ENCODE measurements at regions not wholly inside any gene's neighbourhood (a gene's known extent, or its start where the extent isn't known, plus 50 kb on each side); places are given as distances from the start of the nearest gene placed in this dataset.
A peak's percentile ranks its signal among the peaks of the same experiment; 100 is the strongest.

- TF ChIP-seq, protein P1, sequence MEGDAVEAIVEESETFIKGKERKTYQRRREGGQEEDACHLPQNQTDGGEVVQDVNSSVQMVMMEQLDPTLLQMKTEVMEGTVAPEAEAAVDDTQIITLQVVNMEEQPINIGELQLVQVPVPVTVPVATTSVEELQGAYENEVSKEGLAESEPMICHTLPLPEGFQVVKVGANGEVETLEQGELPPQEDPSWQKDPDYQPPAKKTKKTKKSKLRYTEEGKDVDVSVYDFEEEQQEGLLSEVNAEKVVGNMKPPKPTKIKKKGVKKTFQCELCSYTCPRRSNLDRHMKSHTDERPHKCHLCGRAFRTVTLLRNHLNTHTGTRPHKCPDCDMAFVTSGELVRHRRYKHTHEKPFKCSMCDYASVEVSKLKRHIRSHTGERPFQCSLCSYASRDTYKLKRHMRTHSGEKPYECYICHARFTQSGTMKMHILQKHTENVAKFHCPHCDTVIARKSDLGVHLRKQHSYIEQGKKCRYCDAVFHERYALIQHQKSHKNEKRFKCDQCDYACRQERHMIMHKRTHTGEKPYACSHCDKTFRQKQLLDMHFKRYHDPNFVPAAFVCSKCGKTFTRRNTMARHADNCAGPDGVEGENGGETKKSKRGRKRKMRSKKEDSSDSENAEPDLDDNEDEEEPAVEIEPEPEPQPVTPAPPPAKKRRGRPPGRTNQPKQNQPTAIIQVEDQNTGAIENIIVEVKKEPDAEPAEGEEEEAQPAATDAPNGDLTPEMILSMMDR (conservative IDR thresholded peaks at IDR 0.05; ENCODE audit: low read depth, low read length), result no peak
- DNase-seq (ENCODE audit: low read depth), result no peak
- H3K4me3 ChIP-seq (ENCODE audit: low read length), result no peak overlapping the region
Measured at GRCh38 chr14:97408937-97409815, 612.0 kb downstream of the VRK1 start.

DNA sequence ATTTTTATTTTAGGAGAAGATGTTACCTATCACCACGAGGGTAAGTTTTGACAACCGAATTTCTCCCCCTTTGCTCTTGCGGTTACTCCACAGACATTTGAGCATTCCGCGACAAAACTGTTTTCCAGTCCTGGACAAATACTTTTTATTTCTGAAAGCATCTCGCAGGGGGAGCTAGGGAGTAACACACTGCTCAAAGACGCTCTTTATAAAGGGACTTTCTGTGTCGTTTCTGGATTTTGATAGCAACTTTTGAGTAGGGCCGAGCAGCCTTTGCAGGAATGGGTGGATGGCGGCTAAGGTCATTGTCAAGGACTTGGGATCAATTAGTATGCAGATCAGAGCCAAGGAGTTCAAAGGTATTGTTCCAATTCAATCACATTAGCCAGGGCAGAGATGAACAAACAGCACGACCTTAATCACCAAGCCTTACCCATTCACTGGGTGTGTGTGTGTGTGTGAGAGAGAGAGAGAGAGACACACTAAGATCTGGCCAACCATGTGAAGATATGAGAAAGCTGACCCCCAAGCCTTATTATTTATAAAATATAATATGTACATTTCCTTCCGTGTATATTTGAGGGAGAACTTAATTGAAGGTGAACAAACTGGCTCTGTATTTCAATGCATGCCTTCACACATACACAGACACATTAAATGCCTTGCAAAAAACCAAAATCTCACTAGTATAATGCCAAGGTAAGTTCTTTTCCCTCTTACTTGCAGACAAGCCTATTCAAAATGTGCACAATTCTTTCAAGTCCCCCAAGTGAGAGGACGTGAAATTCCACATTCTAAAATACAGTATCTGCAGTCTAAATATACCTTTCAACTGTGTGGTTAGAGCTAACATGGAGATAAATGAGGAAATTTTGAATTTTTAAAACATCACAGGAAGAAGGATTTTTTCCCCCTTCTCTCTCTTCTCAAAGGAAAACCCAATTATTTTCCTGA, 613.8 kb downstream of the VRK1 start:
- TF ChIP-seq, protein P1 (conservative IDR thresholded peaks at IDR 0.05; ENCODE audit: low read depth, low read length), result peak; percentile 32
- H3K4me3 ChIP-seq (ENCODE audit: low read length), result no peak overlapping the region
- DNase-seq (ENCODE audit: low read depth), result no peak

- no peak overlapping the region for H3K4me3 ChIP-seq (ENCODE audit: low read length)
- no peak for DNase-seq (ENCODE audit: low read depth)
- TF ChIP-seq, protein P1 (conservative IDR thresholded peaks at IDR 0.05; ENCODE audit: low read depth, low read length), result no peak
Measured at GRCh38 chr14:97411938-97412612, 614.9 kb downstream of the VRK1 start.

GRCh38 chr14:97413022-97413539, 615.9 kb downstream of the VRK1 start:
- H3K4me3 ChIP-seq (ENCODE audit: low read length), result no peak overlapping the region
- TF ChIP-seq, protein P1 (conservative IDR thresholded peaks at IDR 0.05; ENCODE audit: low read depth, low read length), result no peak
- no peak for DNase-seq (ENCODE audit: low read depth)

DNA sequence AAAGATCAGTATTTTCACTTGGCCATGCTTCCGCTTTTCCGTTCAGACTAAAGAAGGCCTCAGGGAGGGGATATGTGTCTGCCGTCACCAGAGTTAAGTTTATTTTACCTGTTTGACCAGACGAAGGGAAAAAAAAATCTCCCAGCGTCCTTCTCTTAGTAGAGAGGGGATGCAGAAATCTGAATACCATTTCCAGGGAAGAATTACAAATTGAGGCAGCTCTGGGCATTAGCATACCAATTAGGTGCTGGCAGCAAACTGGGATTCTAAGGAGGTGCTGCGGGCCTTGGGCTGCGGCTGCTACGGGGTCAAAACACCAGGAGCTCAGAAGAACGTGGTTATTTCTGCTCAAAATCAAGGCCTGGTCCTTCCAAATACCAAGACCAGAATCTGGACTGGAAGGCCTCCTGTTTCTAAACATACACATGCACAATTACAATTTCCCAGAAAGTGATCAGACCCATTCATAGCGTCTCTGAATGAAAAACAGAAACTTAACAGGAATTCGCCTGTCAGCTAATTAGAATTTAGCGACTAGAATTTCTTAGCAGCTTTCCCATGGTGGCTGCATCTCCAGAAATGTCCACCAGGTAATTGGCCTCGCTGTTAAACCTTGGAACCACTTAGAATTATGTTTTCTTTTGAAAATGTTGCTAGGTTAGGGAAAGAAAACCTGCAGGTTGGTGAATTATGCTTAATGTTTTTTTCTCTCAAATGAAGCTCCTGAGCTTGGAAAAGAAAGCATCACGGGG, 617.0 kb downstream of the VRK1 start:
- TF ChIP-seq, protein P1 (conservative IDR thresholded peaks at IDR 0.05; ENCODE audit: low read depth, low read length), result no peak
- no peak overlapping the region for H3K4me3 ChIP-seq (ENCODE audit: low read length)
- no peak for DNase-seq (ENCODE audit: low read depth)

GRCh38 chr14:97414718-97415098, 617.5 kb downstream of the VRK1 start:
- H3K4me3 ChIP-seq (ENCODE audit: low read length), result no peak overlapping the region
- TF ChIP-seq, protein P1 (conservative IDR thresholded peaks at IDR 0.05; ENCODE audit: low read depth, low read length), result no peak
- no peak for DNase-seq (ENCODE audit: low read depth)

All from retinal pigment epithelial cell (primary cell).